GM18858 (cell line): ENCODE measurements at regions not wholly inside any gene's neighbourhood (a gene's known extent, or its start where the extent isn't known, plus 50 kb on each side); places are given as distances from the start of the nearest gene placed in this dataset.
A peak's percentile ranks its signal among the peaks of the same experiment; 100 is the strongest.

Experiments used
- ATAC-seq: cut with Tn5 transposase; IDR thresholded peaks from one replicate; pipeline ENCODE4 v1.9.1; 2021; ENCODE audit not compliant: unreplicated experiment

- no peak for ATAC-seq
Observed at GRCh38 chr1:50295566-50295965, 127.7 kb downstream of the DMRTA2 start.

- no peak for ATAC-seq
Observed at GRCh38 chr1:50292276-50292675, 131.0 kb downstream of the DMRTA2 start.

- ATAC-seq: peak; percentile 63
Observed at GRCh38 chr1:50289495-50289894, 133.7 kb downstream of the DMRTA2 start.

GRCh38 chr1:50285994-50286393 lies 137.2 kb downstream of the DMRTA2 start:
- no peak for ATAC-seq

- ATAC-seq: no peak
Observed at GRCh38 chr1:50279622-50280330, 143.5 kb downstream of the DMRTA2 start.

GRCh38 chr1:50278961-50279360 lies 144.3 kb downstream of the DMRTA2 start:
- no peak for ATAC-seq

GRCh38 chr1:50278410-50278809 lies 144.8 kb downstream of the DMRTA2 start:
- ATAC-seq: no peak

GRCh38 chr1:50275566-50275965 lies 147.7 kb downstream of the DMRTA2 start:
- ATAC-seq: no peak

- ATAC-seq: no peak
Observed at GRCh38 chr1:50272912-50273311, 150.3 kb downstream of the DMRTA2 start.

GRCh38 chr1:50271968-50272578 lies 151.2 kb downstream of the DMRTA2 start:
- ATAC-seq: no peak

GRCh38 chr1:50271337-50271736 lies 151.9 kb downstream of the DMRTA2 start:
- no peak for ATAC-seq

GRCh38 chr1:50270926-50271325 lies 152.3 kb downstream of the DMRTA2 start:
- no peak for ATAC-seq

GRCh38 chr1:50268049-50268448 lies 155.2 kb downstream of the DMRTA2 start:
- no peak for ATAC-seq

- no peak for ATAC-seq
Observed at GRCh38 chr1:50266509-50266908, 156.7 kb downstream of the DMRTA2 start.

- ATAC-seq: no peak
Observed at GRCh38 chr1:50265790-50266314, 157.1 kb downstream of the ELAVL4 start.

GRCh38 chr1:50264590-50264989 lies 155.9 kb downstream of the ELAVL4 start:
- ATAC-seq: no peak

- ATAC-seq: no peak
Observed at GRCh38 chr1:50262436-50262835, 153.7 kb downstream of the ELAVL4 start.

- ATAC-seq: no peak
Observed at GRCh38 chr1:50261951-50262350, 153.2 kb downstream of the ELAVL4 start.

GRCh38 chr1:50257940-50258685 lies 149.4 kb downstream of the ELAVL4 start:
- no peak for ATAC-seq

- ATAC-seq: no peak
Observed at GRCh38 chr1:50257029-50257428, 148.3 kb downstream of the ELAVL4 start.
